Hematopoietic multipotent progenitor cell treated with erythropoietin and hydrocortisone succinate and interleukin-3 and kit ligand, for 4 days (in vitro differentiated cells): ENCODE measurements at regions not wholly inside any gene's neighbourhood (a gene's known extent, or its start where the extent isn't known, plus 50 kb on each side); places are given as distances from the start of the nearest gene placed in this dataset.
A peak's percentile ranks its signal among the peaks of the same experiment; 100 is the strongest.

ENCODE experiments used
- DNase-seq: peaks from one replicate; pipeline ENCODE4 v3.0.0-alpha.2; 2015

- DNase-seq = no peak
Measured at GRCh38 chr12:105819549-105819948, 319.2 kb downstream of the NUAK1 start.

- no peak for DNase-seq
Measured at GRCh38 chr12:105820429-105821125, 318.2 kb downstream of the NUAK1 start.

GRCh38 chr12:105822131-105823105 lies 316.3 kb downstream of the NUAK1 start:
- no peak for DNase-seq

- DNase-seq = no peak
Measured at GRCh38 chr12:105823810-105824209, 314.9 kb downstream of the NUAK1 start.

GRCh38 chr12:105825141-105825540 lies 313.6 kb downstream of the NUAK1 start:
- no peak for DNase-seq

GRCh38 chr12:105831372-105831771 lies 307.4 kb downstream of the NUAK1 start:
- DNase-seq = no peak

- no peak for DNase-seq
Measured at GRCh38 chr12:105832021-105832420, 306.7 kb downstream of the NUAK1 start.

GRCh38 chr12:105832806-105833205 lies 305.9 kb downstream of the NUAK1 start:
- no peak for DNase-seq

GRCh38 chr12:105834496-105834895 lies 304.3 kb downstream of the NUAK1 start:
- no peak for DNase-seq

- DNase-seq = peak; percentile 27
Measured at GRCh38 chr12:105835580-105836241, 303.0 kb downstream of the NUAK1 start.

- DNase-seq = no peak
Measured at GRCh38 chr12:105836242-105836622, 302.5 kb downstream of the NUAK1 start.

- DNase-seq = no peak
Measured at GRCh38 chr12:105839629-105840127, 299.1 kb downstream of the NUAK1 start.

- no peak for DNase-seq
Measured at GRCh38 chr12:105840384-105840783, 298.4 kb downstream of the NUAK1 start.

- DNase-seq = no peak
Measured at GRCh38 chr12:105841840-105842239, 296.9 kb downstream of the NUAK1 start.

GRCh38 chr12:105843561-105843960 lies 295.2 kb downstream of the NUAK1 start:
- DNase-seq = no peak

GRCh38 chr12:105843986-105844760 lies 294.6 kb downstream of the NUAK1 start:
- DNase-seq = no peak

GRCh38 chr12:105846331-105846730 lies 292.4 kb downstream of the NUAK1 start:
- no peak for DNase-seq

- no peak for DNase-seq
Measured at GRCh38 chr12:105847068-105847467, 291.7 kb downstream of the NUAK1 start.

GRCh38 chr12:105848286-105848685 lies 290.5 kb downstream of the NUAK1 start:
- no peak for DNase-seq

- DNase-seq = no peak
Measured at GRCh38 chr12:105850103-105850968, 288.4 kb downstream of the NUAK1 start.

- DNase-seq = no peak
Measured at GRCh38 chr12:105852496-105852895, 286.3 kb downstream of the NUAK1 start.
